ENCODE measurements at regions not wholly inside any gene's neighbourhood (a gene's known extent, or its start where the extent isn't known, plus 50 kb on each side); places are given as distances from the start of the nearest gene placed in this dataset.

DNA sequence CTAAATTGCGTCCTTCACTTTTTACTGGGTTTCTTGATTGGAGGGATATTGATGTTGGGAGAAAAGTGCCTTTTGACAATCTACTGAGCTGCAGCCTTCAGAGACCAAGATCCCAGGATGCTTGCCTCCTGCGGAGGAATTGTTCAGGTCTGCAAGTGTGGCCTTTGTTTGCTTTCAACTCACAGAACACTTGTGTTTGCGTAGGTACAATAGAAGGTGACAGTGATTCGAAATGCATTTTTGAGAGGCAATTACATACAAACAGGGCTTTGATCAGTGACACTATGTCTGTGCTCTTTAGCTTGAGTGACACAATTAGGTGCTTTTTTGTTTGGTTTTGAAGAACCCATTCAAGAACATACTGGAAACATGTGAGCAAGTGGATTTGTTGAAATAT, 600.6 kb downstream of the QKI start:
- Histone ChIP-seq H3K9ac (ENCODE audit: low read length in 5 of 5) (no peak overlapping the region), H3K27me3 (ENCODE audit: control insufficient read depth in 5 of 5, insufficient read depth in 4 of 5, low read length in 5 of 5) (peaks cover 0 to 2% (median 0%) of the 10 kb centered on the region in 5 donors), H3K4me3 (ENCODE audit: low read depth in 1 of 5, low read length in 5 of 5) (no peak overlapping the region), H3K36me3 (ENCODE audit: control insufficient read depth in 5 of 5, insufficient read depth in 5 of 5, low read length in 5 of 5) (no peaks in the 10 kb centered on the region), H3K9me3 (ENCODE audit: control insufficient read depth in 5 of 5, low read length in 5 of 5) (no peaks in the 10 kb centered on the region), H3K27ac (ENCODE audit: low read depth, low read length) (no peak overlapping the region), H3K4me1 (ENCODE audit: control insufficient read depth in 5 of 5, insufficient read depth in 5 of 5, low read length in 5 of 5) (peaks cover 0 to 10% (median 4%) of the 10 kb centered on the region in 5 donors)

DNA sequence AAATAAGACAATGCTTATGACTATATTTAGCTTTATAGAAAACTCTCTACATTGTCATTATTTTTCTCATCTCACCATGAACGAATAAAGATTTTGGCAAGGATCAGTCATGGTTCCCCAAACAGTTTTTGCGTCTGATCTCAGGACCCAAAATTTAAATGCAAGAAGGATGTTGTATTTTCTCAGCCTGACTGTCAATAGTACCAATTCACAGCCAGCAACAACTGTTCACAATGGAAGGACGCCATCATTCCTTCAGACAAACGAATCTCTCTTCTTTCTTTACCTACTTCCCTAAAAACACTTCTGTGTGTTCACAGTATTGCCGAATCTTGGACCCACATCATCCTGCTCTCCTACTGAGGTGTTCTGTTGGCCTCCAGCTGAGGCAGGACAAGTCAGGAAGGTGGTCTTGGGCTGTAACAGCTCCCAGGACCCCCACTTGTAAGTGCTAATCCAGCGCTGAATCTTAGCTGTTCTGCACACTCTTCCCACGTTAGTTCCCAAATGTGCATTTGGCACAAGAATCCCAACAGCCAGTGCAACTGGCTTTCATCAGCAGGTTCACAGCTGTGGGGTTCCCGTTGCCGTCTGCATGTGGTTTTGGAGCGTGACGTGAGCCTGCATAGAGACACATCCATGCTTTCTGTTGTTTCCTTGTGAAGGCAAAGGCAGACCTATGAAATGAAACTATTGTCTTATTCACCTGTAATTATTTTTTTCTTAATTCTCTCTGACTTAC, 600.0 kb downstream of the QKI start:
- Histone ChIP-seq H3K4me3 (ENCODE audit: low read depth in 1 of 5, low read length in 5 of 5) (no peak overlapping the region), H3K27me3 (ENCODE audit: control insufficient read depth in 5 of 5, insufficient read depth in 4 of 5, low read length in 5 of 5) (peaks cover 0 to under 1% (median 0%) of the 10 kb centered on the region in 5 donors), H3K4me1 (ENCODE audit: control insufficient read depth in 5 of 5, insufficient read depth in 5 of 5, low read length in 5 of 5) (peaks cover 0 to 10% (median 4%) of the 10 kb centered on the region in 5 donors), H3K9ac (ENCODE audit: low read length in 5 of 5) (no peak overlapping the region), H3K9me3 (ENCODE audit: control insufficient read depth in 5 of 5, low read length in 5 of 5) (no peaks in the 10 kb centered on the region), H3K27ac (ENCODE audit: low read depth, low read length) (no peak overlapping the region), H3K36me3 (ENCODE audit: control insufficient read depth in 5 of 5, insufficient read depth in 5 of 5, low read length in 5 of 5) (no peaks in the 10 kb centered on the region)

DNA sequence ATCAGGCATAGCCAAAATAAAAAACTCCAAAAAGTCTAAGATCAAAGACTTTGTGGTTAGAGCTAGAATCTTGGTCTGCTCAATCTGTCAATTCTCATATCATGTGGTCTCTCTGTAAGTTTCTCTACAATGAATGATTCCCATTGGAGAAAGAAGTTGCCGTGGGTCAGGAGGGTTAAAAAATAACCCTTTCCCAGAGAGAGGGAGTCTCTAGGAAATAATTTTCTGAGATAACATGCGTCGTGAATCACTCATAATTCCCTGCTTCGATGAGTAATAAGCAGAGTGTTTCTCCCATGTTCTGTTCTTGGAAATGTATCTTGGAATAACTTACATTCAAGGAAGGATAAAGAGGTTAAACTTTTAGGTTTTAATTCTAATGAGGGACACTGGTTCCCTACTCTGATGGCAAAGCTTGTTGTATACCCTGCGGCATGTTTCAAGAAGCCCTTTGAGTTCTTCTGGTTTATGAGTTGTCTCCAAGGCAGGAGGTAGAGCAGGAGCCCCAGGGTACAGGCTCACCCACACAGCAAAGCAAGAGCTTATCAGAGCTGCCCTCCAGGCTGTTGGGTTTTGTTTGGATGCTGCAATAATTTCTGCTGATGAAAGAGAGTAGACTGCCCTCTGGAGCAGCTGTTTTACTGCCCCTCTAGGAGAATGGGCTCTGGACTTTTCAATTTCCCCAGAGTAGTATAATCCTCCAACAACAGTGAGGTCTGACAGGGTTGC, 599.1 kb downstream of the QKI start:
- no peak overlapping the region for H3K9ac ChIP-seq (ENCODE audit: low read length in 5 of 5)
- H3K9me3 ChIP-seq (ENCODE audit: control insufficient read depth in 5 of 5, low read length in 5 of 5) = no peaks in the 10 kb centered on the region
- H3K27ac ChIP-seq (ENCODE audit: low read depth, low read length) = no peak overlapping the region
- no peaks in the 10 kb centered on the region for H3K27me3 ChIP-seq (ENCODE audit: control insufficient read depth in 5 of 5, insufficient read depth in 4 of 5, low read length in 5 of 5)
- no peak overlapping the region for H3K4me3 ChIP-seq (ENCODE audit: low read depth in 1 of 5, low read length in 5 of 5)
- no peaks in the 10 kb centered on the region for H3K36me3 ChIP-seq (ENCODE audit: control insufficient read depth in 5 of 5, insufficient read depth in 5 of 5, low read length in 5 of 5)
- H3K4me1 ChIP-seq (ENCODE audit: control insufficient read depth in 5 of 5, insufficient read depth in 5 of 5, low read length in 5 of 5) = peaks cover 0 to 10% (median 4%) of the 10 kb centered on the region in 5 donors

DNA sequence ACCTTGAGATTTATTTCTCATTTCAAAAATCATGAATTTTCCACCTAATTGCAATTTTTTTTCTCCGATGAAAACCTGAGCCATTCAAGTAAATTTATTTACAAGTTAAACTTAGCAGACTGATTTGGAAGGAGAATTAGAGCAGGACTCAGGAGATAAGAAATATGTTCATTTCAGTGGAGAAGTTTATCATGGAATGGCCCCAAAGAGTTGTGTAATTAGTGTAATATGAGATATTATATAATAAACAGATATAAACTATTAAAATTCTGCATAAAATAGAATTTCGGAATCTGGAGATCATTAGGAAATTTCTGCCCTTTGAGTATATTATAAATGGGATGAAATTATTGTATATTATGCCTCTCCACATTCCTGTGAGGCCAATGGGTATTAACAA, 596.8 kb downstream of the QKI start:
- peaks cover 0 to 10% (median 4%) of the 10 kb centered on the region in 5 donors for H3K4me1 ChIP-seq (ENCODE audit: control insufficient read depth in 5 of 5, insufficient read depth in 5 of 5, low read length in 5 of 5)
- H3K9ac ChIP-seq (ENCODE audit: low read length in 5 of 5) = peak overlapping the region in 1 of 5 donors; percentile 5
- no peaks in the 10 kb centered on the region for H3K27me3 ChIP-seq (ENCODE audit: control insufficient read depth in 5 of 5, insufficient read depth in 4 of 5, low read length in 5 of 5)
- H3K9me3 ChIP-seq (ENCODE audit: control insufficient read depth in 5 of 5, low read length in 5 of 5) = no peaks in the 10 kb centered on the region
- no peaks in the 10 kb centered on the region for H3K36me3 ChIP-seq (ENCODE audit: control insufficient read depth in 5 of 5, insufficient read depth in 5 of 5, low read length in 5 of 5)
- H3K4me3 ChIP-seq (ENCODE audit: low read depth in 1 of 5, low read length in 5 of 5) = no peak overlapping the region
- H3K27ac ChIP-seq (ENCODE audit: low read depth, low read length) = no peak overlapping the region

DNA sequence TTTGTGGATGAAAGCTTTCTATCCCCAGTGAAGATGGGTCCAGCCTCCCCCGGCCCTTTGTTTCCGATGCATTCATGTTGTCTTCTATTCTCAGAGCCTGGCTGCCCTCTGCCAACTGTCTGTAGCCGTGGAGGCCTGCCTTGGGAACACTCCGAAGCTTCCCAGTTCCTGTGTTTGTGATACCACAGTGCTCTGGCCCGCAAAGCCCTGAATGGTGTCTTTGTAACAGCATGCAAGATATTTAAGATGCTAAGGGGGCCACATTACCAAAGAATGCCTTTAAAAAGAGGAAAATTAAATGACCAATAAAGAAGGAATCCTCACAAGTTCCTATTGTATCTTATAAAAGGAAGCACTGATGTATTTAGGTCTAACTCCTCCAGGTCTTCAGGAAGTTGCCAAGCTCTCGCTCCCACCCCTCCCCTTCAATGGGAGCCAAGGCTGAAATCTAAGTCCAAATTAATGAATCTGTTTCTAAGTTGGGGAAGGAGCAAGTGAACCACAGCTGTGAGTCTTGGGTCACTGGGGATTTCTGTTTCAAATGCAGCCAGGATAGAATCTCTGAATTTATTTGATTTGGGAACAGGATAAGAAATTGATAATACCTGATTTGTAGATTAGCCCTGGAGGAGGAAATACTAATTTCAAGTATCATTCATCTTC, 596.1 kb downstream of the QKI start:
- Histone ChIP-seq H3K36me3 (ENCODE audit: control insufficient read depth in 5 of 5, insufficient read depth in 5 of 5, low read length in 5 of 5) (no peaks in the 10 kb centered on the region), H3K27ac (ENCODE audit: low read depth, low read length) (no peak overlapping the region), H3K9me3 (ENCODE audit: control insufficient read depth in 5 of 5, low read length in 5 of 5) (no peaks in the 10 kb centered on the region), H3K4me3 (ENCODE audit: low read depth in 1 of 5, low read length in 5 of 5) (no peak overlapping the region), H3K27me3 (ENCODE audit: control insufficient read depth in 5 of 5, insufficient read depth in 4 of 5, low read length in 5 of 5) (no peaks in the 10 kb centered on the region), H3K9ac (ENCODE audit: low read length in 5 of 5) (peak overlapping the region in 1 of 5 donors; percentile 5), H3K4me1 (ENCODE audit: control insufficient read depth in 5 of 5, insufficient read depth in 5 of 5, low read length in 5 of 5) (peaks cover 0 to 10% (median 4%) of the 10 kb centered on the region in 5 donors)

DNA sequence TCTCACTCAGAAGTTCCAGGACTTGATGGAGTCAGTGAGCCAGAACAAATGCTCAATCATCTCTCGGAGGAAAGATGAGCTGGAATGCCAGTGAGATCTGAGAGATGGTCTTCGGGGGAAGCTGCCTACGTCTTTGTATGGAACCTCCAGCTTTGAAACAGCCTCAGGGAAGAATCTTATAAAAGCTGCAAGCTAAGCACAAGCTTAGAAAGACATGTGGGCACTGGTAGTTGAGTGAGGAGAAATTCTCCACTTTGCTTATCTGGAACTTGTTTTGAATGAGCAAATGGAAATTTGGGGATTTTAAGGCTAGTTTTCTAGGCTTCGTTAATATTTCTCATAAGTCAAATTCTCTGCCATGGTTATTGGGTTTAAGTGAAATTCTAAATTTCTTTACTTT, 594.4 kb downstream of the QKI start:
- Histone ChIP-seq H3K9me3 (ENCODE audit: control insufficient read depth in 5 of 5, low read length in 5 of 5) (no peaks in the 10 kb centered on the region), H3K27me3 (ENCODE audit: control insufficient read depth in 5 of 5, insufficient read depth in 4 of 5, low read length in 5 of 5) (no peaks in the 10 kb centered on the region), H3K9ac (ENCODE audit: low read length in 5 of 5) (no peak overlapping the region), H3K4me3 (ENCODE audit: low read depth in 1 of 5, low read length in 5 of 5) (no peak overlapping the region), H3K4me1 (ENCODE audit: control insufficient read depth in 5 of 5, insufficient read depth in 5 of 5, low read length in 5 of 5) (peaks cover 0 to 10% (median 4%) of the 10 kb centered on the region in 5 donors), H3K27ac (ENCODE audit: low read depth, low read length) (no peak overlapping the region), H3K36me3 (ENCODE audit: control insufficient read depth in 5 of 5, insufficient read depth in 5 of 5, low read length in 5 of 5) (no peaks in the 10 kb centered on the region)

DNA sequence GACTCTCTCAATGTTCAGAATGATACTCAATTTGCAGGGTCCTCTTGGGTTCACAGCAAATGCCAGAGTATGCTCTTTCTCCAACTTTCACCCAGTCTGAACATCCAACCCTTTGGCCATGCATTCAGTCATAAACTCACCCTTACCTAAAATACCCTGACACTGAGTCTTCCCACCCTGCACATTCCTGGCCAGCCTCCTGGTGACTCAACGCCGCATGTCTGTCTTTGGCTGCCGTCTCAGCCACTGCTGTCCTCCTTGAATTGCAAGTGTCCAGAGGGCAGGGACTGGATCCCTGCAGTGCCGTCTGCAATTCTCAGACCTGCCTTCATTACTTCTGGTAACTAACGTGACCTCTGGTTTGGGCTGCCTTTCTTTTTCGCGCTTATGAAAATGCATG, 593.4 kb downstream of the QKI start:
- H3K9ac ChIP-seq (ENCODE audit: low read length in 5 of 5) = no peak overlapping the region

DNA sequence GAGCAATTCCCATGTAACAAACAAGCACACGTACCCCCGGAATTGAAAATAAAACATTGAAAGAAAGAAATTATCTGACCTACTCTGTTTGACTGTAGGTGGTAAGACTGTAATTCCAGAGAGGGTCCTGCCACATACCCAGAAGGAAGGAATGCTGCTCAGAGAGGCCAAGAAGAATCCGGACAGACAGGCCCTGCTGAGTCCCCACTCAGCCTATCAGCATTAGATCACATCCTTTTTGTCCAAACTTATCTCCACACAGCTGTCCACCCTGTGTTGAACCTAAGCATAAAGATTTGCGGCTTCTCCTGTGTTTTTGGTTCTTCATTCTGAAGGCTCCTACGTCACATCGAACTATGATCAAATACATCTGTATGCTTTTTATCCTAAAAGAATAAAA, 591.9 kb downstream of the QKI start:
- Histone ChIP-seq H3K27me3 (ENCODE audit: control insufficient read depth in 5 of 5, insufficient read depth in 4 of 5, low read length in 5 of 5) (no peaks in the 10 kb centered on the region), H3K4me1 (ENCODE audit: control insufficient read depth in 5 of 5, insufficient read depth in 5 of 5, low read length in 5 of 5) (peaks cover 0 to 10% (median 4%) of the 10 kb centered on the region in 5 donors), H3K4me3 (ENCODE audit: low read depth in 1 of 5, low read length in 5 of 5) (no peak overlapping the region), H3K36me3 (ENCODE audit: control insufficient read depth in 5 of 5, insufficient read depth in 5 of 5, low read length in 5 of 5) (no peaks in the 10 kb centered on the region), H3K9me3 (ENCODE audit: control insufficient read depth in 5 of 5, low read length in 5 of 5) (no peaks in the 10 kb centered on the region), H3K27ac (ENCODE audit: low read depth, low read length) (no peak overlapping the region), H3K9ac (ENCODE audit: low read length in 5 of 5) (no peak overlapping the region)

More for the DNA sequence above, 593.4 kb downstream of the QKI start:
- H3K27ac ChIP-seq (ENCODE audit: low read depth, low read length) = no peak overlapping the region
- no peak overlapping the region for H3K4me3 ChIP-seq (ENCODE audit: low read depth in 1 of 5, low read length in 5 of 5)
- no peaks in the 10 kb centered on the region for H3K36me3 ChIP-seq (ENCODE audit: control insufficient read depth in 5 of 5, insufficient read depth in 5 of 5, low read length in 5 of 5)
- H3K4me1 ChIP-seq (ENCODE audit: control insufficient read depth in 5 of 5, insufficient read depth in 5 of 5, low read length in 5 of 5) = peaks cover 0 to 10% (median 4%) of the 10 kb centered on the region in 5 donors
- no peaks in the 10 kb centered on the region for H3K27me3 ChIP-seq (ENCODE audit: control insufficient read depth in 5 of 5, insufficient read depth in 4 of 5, low read length in 5 of 5)
- no peaks in the 10 kb centered on the region for H3K9me3 ChIP-seq (ENCODE audit: control insufficient read depth in 5 of 5, low read length in 5 of 5)

DNA sequence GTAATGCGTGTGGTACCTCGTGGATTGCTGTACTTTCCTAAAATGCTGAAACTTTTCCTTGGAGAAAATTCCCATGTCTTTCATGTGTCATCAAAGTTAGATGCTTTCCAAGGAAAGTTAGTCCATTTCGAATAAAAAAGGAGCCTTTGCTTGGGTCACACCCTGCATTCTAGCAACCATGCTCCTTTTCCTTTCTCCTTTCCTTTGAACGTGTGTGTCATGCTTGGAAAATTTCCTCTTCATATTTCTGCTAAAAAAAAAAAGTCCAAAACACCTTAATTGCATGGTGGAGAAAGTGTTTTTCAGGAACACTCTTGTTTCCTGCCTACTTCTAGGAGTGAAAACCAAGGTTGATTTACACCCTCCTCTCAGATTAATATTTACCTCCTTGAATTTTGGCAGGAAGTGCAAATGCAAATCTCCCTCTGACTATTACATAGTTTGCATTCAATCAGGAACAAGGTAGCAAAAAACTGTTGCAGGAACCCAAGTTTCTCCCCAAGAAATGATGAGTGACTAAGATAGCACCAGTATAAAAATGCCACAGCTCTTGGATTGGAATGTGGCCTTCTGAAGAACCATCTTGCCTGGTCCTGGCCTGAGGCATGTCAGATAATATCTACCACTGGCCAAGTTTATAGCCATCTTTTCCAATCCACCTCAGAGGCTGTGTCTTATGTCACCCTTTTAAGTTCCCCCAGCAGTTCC, 590.6 kb downstream of the QKI start:
- no peak overlapping the region for H3K4me3 ChIP-seq (ENCODE audit: low read depth in 1 of 5, low read length in 5 of 5)
- no peaks in the 10 kb centered on the region for H3K36me3 ChIP-seq (ENCODE audit: control insufficient read depth in 5 of 5, insufficient read depth in 5 of 5, low read length in 5 of 5)
- H3K27me3 ChIP-seq (ENCODE audit: control insufficient read depth in 5 of 5, insufficient read depth in 4 of 5, low read length in 5 of 5) = no peaks in the 10 kb centered on the region
- H3K4me1 ChIP-seq (ENCODE audit: control insufficient read depth in 5 of 5, insufficient read depth in 5 of 5, low read length in 5 of 5) = peaks cover 0 to 2% (median 0%) of the 10 kb centered on the region in 5 donors
- no peak overlapping the region for H3K9ac ChIP-seq (ENCODE audit: low read length in 5 of 5)
- no peak overlapping the region for H3K27ac ChIP-seq (ENCODE audit: low read depth, low read length)
- no peaks in the 10 kb centered on the region for H3K9me3 ChIP-seq (ENCODE audit: control insufficient read depth in 5 of 5, low read length in 5 of 5)

Data from subcutaneous abdominal adipose tissue (tissue), 5 donors.